Testis (tissue), 2 donors: ENCODE measurements at regions not wholly inside any gene's neighbourhood (a gene's known extent, or its start where the extent isn't known, plus 50 kb on each side); places are given as distances from the start of the nearest gene placed in this dataset.
"Not testable (repeated sequence)": the region's sequence is repeated elsewhere in the genome, so short reads cannot be mapped to it uniquely, and the experiment has no call there.

Experiments
- DNase-seq: peaks from one replicate; pipeline ENCODE4 v3.0.0-alpha.2; 2019
- H3K27ac ChIP-seq, 2 donors: fragments of 200-600 bp; sonication (generic); one replicate each; pipeline ENCODE4 v1.5.1; 2019
- H3K27me3 ChIP-seq: fragments of 200-600 bp; sonication (generic); one replicate; pipeline ENCODE4 v1.5.1; 2019
- H3K36me3 ChIP-seq: fragments of 200-600 bp; sonication (generic); one replicate; pipeline ENCODE4 v1.5.1; 2017; ENCODE audit warnings: low read depth; ENCODE audit errors: missing control alignments
- H3K4me1 ChIP-seq: fragments of 200-600 bp; sonication (generic); one replicate; pipeline ENCODE4 v1.5.1; 2019
- H3K4me3 ChIP-seq, 2 donors: fragments of 200-600 bp; sonication (generic); one replicate each; pipeline ENCODE4 v1.5.1; 2017 to 2019
- H3K9me3 ChIP-seq: fragments of 200-600 bp; sonication (generic); one replicate; pipeline ENCODE4 v1.5.1; 2017
- POLR2A ChIP-seq: fragments of 450-650 bp; IDR thresholded peaks from one replicate; pipeline ENCODE4 v1.6.1; 2017; ENCODE audit warnings: antibody characterized with exemption, mild to moderate bottlenecking, moderate library complexity
- WGBS, 2 donors: methylation state at CpG; one replicate each; pipeline ENCODE4 v1.1.5; 2018; 5-methylcytosine and 5-hydroxymethylcytosine counted together
- intact Hi-C: fragments of 100-400 bp; cut with DNase I; formaldehyde crosslinking; loops from one replicate; pipeline ENCODE4 v1.15.1; 2023; ENCODE audit warnings: low total_unique reads
- TF ChIP-seq, protein P1 (sequence below), 3 experiments: fragments of 450-650 bp in 2 of 3; fragments of 200-600 bp in 1 of 3; sonication (generic) in 1 of 3; IDR thresholded peaks; one replicate each; pipeline ENCODE4 v1.5.1; 2016 to 2019; ENCODE audit warnings: antibody characterized with exemption in 3 of 3, mild to moderate bottlenecking in 2 of 3, moderate library complexity in 1 of 3

DNA sequence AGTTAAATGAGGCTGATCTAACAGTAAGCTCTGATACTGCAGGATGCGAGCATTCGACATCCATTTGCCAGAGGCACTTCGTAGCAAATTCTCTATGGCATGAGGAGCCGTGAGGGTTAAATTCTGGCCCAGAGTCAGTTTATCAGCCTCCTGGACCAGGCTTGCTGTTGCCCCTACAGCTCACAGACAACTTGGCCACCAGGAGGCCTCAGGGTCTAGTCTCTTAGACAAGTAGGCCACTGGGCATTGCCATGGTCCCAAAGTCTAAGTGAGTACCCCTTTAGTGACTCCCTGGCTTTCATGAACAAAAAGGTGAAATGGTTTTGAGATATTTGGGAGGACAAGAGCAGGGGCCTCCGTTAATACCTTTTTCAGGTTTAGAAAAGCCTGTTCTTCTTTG lies 178.0 kb upstream of the MBL2 start:
- WGBS, 2 donors, result 75 to 97% methylated on average over 5 of the region's 5 CpGs
- intact Hi-C loops, result no loop called here
- TF ChIP-seq, protein P1, sequence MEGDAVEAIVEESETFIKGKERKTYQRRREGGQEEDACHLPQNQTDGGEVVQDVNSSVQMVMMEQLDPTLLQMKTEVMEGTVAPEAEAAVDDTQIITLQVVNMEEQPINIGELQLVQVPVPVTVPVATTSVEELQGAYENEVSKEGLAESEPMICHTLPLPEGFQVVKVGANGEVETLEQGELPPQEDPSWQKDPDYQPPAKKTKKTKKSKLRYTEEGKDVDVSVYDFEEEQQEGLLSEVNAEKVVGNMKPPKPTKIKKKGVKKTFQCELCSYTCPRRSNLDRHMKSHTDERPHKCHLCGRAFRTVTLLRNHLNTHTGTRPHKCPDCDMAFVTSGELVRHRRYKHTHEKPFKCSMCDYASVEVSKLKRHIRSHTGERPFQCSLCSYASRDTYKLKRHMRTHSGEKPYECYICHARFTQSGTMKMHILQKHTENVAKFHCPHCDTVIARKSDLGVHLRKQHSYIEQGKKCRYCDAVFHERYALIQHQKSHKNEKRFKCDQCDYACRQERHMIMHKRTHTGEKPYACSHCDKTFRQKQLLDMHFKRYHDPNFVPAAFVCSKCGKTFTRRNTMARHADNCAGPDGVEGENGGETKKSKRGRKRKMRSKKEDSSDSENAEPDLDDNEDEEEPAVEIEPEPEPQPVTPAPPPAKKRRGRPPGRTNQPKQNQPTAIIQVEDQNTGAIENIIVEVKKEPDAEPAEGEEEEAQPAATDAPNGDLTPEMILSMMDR (IDR thresholded peaks at IDR 0.05), result no peak
- no peak for TF ChIP-seq POLR2A
- H3K9me3 ChIP-seq, result no peaks in the 10 kb centered on the region
- no peak for DNase-seq
- no peaks in the 10 kb centered on the region for H3K36me3 ChIP-seq
- no peak overlapping the region for H3K27ac ChIP-seq
- H3K4me1 ChIP-seq, result no peaks in the 10 kb centered on the region
- no peaks in the 10 kb centered on the region for H3K27me3 ChIP-seq
- H3K4me3 ChIP-seq, result no peak overlapping the region

DNA sequence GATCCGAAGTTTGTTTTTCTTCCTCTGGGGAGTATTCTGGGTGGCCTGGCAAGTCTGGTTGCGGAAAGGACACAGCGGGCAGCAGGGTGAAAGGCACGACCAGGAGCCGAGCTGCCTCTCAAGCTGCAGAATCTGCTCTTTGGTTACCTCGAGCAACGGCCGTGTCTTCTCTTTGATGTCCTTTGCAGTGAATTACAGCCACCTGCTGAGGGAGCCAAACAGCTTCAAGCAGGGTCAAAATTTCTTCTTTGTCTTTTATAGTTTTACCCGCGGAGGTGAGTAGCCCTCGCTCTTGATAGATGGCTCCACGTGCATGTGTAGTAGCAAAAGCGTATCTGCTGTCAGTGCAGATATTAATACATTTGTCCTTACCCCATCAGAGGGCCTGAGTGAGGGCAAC lies 177.3 kb upstream of the MBL2 start:
- DNase-seq, result no peak
- 75 to 77% methylated on average over 13 of the region's 13 CpGs for WGBS, 2 donors
- H3K27ac ChIP-seq, result no peak overlapping the region
- TF ChIP-seq POLR2A, result no peak
- TF ChIP-seq, protein P1 (IDR thresholded peaks at IDR 0.05), result no peak
- intact Hi-C loops, result no loop called here
- H3K4me1 ChIP-seq, result no peaks in the 10 kb centered on the region
- no peaks in the 10 kb centered on the region for H3K27me3 ChIP-seq
- H3K9me3 ChIP-seq, result no peaks in the 10 kb centered on the region
- no peak overlapping the region for H3K4me3 ChIP-seq
- no peaks in the 10 kb centered on the region for H3K36me3 ChIP-seq

DNA sequence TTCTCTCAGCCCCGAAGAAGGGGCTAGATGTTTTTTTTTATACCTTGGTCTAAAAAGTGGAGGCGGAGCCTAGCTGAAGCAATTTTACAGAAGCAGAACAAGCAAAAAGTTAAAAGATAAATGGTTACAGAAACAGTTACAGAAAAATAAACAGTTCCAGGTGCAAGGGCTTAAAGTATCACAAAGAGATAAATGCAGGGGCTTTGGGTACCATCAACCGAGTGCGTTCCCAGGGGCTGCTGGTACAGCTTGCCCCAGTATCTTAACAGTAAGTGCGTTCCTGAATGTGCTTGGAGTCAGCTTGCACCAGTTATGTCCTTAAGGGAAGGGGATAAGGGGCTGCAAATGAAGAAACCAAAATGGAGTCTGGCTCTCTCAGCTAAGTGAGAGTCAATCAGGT lies 173.9 kb upstream of the MBL2 start:
- Histone ChIP-seq H3K27ac (no peak overlapping the region), H3K4me3 (no peak overlapping the region), H3K4me1 (no peaks in the 10 kb centered on the region), H3K36me3 (no peaks in the 10 kb centered on the region), H3K27me3 (no peaks in the 10 kb centered on the region), H3K9me3 (no peaks in the 10 kb centered on the region)
- no peak for DNase-seq
- WGBS, 2 donors, result 52% methylated on average over 5 of the region's 5 CpGs
- TF ChIP-seq POLR2A, result no peak
- TF ChIP-seq, protein P1 (IDR thresholded peaks at IDR 0.05), result no peak
- intact Hi-C loops, result no loop called here

DNA sequence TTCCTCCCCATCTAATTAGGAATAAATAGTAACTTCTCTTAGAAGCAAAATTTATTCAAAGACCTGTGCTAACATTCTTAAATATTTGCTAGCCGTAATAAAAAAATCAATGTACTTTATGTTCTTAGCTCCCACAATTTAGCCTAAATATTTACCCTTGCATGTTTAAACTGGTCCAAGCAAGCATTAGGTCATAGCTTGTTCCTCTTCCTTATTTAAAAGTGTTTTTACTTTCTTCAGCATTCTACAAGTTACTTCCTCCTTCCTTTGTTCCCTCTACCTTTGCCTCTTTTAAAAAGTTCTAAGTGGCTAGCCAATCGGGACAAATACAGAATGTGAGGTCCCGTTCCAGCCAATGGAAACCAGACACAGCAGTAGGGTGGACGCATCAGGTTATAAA lies 172.9 kb upstream of the MBL2 start:
- intact Hi-C loops, H3K4me3 ChIP-seq, H3K4me1 ChIP-seq, H3K27ac ChIP-seq, H3K36me3 ChIP-seq, DNase-seq, H3K9me3 ChIP-seq, H3K27me3 ChIP-seq: not testable (repeated sequence)
- WGBS, 2 donors, result 68 to 82% methylated on average over 4 of the region's 4 CpGs

DNA sequence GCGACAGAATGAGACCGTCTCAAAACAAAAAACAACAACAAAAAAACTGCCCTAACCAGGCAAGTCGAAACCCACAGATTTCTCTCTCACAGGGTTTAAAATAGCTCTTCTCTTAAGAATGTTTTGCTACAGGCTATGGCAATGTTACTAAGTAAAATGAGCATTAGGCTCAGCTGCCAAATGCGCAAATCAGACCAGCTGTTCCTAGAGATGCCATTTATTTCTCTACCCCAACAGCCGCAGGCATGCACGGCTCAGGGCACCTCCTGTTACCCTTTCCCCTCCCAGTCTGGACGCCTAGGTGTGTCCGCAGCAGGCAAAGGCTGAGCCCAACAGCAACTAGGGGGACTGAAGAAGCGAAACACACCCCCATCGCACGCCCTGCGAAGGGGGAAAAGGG lies 168.3 kb upstream of the MBL2 start:
- no peak overlapping the region for H3K27ac ChIP-seq
- no peaks in the 10 kb centered on the region for H3K27me3 ChIP-seq
- H3K9me3 ChIP-seq, result no peaks in the 10 kb centered on the region
- intact Hi-C loops, result no loop called here
- H3K36me3 ChIP-seq, result no peaks in the 10 kb centered on the region
- no peak overlapping the region for H3K4me3 ChIP-seq
- 69 to 72% methylated on average over 12 of the region's 12 CpGs for WGBS, 2 donors
- no peaks in the 10 kb centered on the region for H3K4me1 ChIP-seq
- no peak for DNase-seq
- no peak for TF ChIP-seq POLR2A
- TF ChIP-seq, protein P1 (IDR thresholded peaks at IDR 0.05), result no peak
